Upper lobe of right lung (tissue), 1 donor: ENCODE measurements at regions not wholly inside any gene's neighbourhood (a gene's known extent, or its start where the extent isn't known, plus 50 kb on each side); places are given as distances from the start of the nearest gene placed in this dataset.

Experiments used
- ATAC-seq: fragments of 200-7000 bp; cut with Tn5 transposase; one replicate; pipeline ENCODE4 v1.9.1; 2020; ENCODE audit warnings: mild to moderate bottlenecking, moderate library complexity
- DNase-seq: peaks from one replicate; pipeline ENCODE4 v3.0.0-alpha.2; 2020
- H3K27ac ChIP-seq: fragments of 200-600 bp; one replicate; pipeline ENCODE4 v1.8.0; 2022
- H3K27me3 ChIP-seq: fragments of 200-600 bp; one replicate; pipeline ENCODE4 v1.8.0; 2022; ENCODE audit warnings: mild to moderate bottlenecking
- H3K36me3 ChIP-seq: fragments of 200-600 bp; one replicate; pipeline ENCODE4 v1.8.0; 2022
- H3K4me1 ChIP-seq: fragments of 200-600 bp; one replicate; pipeline ENCODE4 v1.8.0; 2022
- H3K4me3 ChIP-seq: fragments of 200-600 bp; one replicate; pipeline ENCODE4 v1.8.0; 2022; ENCODE audit warnings: mild to moderate bottlenecking
- H3K9me3 ChIP-seq: fragments of 200-600 bp; one replicate; pipeline ENCODE4 v1.8.0; 2022
- intact Hi-C: fragments of 100-400 bp; cut with DNase I; formaldehyde crosslinking; loops from one replicate; pipeline ENCODE4 v1.11.0; 2022
- TF ChIP-seq, protein P1 (sequence below): fragments of 200-600 bp; IDR thresholded peaks from one replicate; pipeline ENCODE4 v1.8.0; 2022; ENCODE audit warnings: antibody characterized with exemption
- donor health status: DM: no; HTN: yes; CAD: no; lungs with severe emphysema.

DNA sequence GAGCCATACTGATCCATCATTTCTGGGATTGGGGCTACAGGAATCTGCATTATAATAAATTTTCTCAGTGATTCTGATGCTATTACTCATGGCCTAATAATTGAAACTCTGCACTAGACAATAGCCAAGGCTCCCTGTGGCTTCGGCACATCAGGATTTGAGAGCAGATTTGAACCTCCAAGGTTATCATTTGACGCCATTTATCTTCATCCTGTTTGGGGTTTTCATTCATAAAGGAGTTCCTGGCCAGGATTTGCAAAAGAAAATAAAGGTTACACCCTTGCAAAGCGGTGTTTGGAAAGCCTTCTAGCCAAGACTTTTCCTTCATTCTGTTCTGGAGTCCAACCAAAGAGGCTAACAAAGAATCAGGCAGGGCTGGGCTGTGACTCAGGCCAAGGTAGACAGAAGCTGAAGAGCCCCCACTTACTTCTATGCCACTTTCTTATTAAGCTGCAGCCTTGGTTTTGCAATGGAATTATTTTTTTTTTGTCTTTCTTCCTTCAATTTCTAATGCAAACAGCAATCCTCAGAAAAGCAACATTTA is 330.1 kb downstream of the DHX35 start:
- DNase-seq, result no peak

DNA sequence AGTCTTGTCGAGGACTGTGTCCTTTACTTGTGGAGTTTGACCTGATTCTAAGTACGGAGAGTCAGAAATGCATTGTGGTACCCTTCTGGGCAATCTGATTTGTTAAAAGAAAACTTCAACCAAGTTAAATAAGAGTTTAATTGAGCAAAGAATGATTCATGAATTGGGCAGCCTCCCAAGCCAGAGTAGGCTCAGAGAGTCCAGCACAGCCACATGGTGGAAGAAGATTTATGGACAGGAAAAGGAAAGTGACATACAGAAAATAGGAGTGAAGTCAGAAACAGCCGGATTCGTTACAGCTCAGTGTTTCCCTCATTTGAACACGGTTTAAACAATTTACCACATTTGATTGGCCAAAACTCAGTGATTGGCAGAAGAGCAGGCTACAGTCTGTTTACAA is 329.2 kb downstream of the DHX35 start:
- no peaks in the 10 kb centered on the region for H3K4me1 ChIP-seq
- ATAC-seq, result no peak
- DNase-seq, result no peak
- H3K27me3 ChIP-seq, result no peaks in the 10 kb centered on the region
- TF ChIP-seq, protein P1, sequence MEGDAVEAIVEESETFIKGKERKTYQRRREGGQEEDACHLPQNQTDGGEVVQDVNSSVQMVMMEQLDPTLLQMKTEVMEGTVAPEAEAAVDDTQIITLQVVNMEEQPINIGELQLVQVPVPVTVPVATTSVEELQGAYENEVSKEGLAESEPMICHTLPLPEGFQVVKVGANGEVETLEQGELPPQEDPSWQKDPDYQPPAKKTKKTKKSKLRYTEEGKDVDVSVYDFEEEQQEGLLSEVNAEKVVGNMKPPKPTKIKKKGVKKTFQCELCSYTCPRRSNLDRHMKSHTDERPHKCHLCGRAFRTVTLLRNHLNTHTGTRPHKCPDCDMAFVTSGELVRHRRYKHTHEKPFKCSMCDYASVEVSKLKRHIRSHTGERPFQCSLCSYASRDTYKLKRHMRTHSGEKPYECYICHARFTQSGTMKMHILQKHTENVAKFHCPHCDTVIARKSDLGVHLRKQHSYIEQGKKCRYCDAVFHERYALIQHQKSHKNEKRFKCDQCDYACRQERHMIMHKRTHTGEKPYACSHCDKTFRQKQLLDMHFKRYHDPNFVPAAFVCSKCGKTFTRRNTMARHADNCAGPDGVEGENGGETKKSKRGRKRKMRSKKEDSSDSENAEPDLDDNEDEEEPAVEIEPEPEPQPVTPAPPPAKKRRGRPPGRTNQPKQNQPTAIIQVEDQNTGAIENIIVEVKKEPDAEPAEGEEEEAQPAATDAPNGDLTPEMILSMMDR, result no peak
- no peaks in the 10 kb centered on the region for H3K9me3 ChIP-seq
- intact Hi-C loops, result no loop called here
- no peaks in the 10 kb centered on the region for H3K36me3 ChIP-seq
- H3K4me3 ChIP-seq, result no peak overlapping the region
- no peak overlapping the region for H3K27ac ChIP-seq

More for the DNA sequence above, 330.1 kb downstream of the DHX35 start:
- TF ChIP-seq, protein P1, result no peak
- no peaks in the 10 kb centered on the region for H3K9me3 ChIP-seq
- no peak overlapping the region for H3K27ac ChIP-seq
- no peaks in the 10 kb centered on the region for H3K4me1 ChIP-seq
- no peaks in the 10 kb centered on the region for H3K27me3 ChIP-seq
- no peak overlapping the region for H3K4me3 ChIP-seq
- no peaks in the 10 kb centered on the region for H3K36me3 ChIP-seq
- intact Hi-C loops, result no loop called here
- no peak for ATAC-seq

DNA sequence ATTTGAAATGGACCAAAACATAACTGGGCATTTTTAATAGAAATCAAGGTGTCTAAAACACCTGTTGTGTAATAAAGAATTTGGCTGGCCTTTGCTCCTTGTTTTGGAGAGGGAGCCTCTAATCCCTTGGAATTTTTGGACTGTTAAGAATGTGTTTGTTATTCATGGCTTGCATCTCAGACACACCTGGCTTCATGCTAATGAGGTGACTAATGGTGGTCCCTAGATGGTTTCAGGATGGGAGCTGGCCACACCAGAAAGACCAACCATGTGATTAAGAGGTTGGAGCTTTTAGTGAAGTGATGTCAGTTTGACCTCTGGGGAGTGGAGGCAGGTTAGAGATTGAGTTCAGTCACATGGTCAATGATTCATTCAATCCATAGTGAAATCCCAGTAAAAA is 328.4 kb downstream of the DHX35 start:
- no peaks in the 10 kb centered on the region for H3K27me3 ChIP-seq
- no peak overlapping the region for H3K27ac ChIP-seq
- ATAC-seq (no peak), DNase-seq (no peak)
- H3K36me3 ChIP-seq, result no peaks in the 10 kb centered on the region
- TF ChIP-seq, protein P1, result no peak
- intact Hi-C loops, result no loop called here
- H3K4me3 ChIP-seq, result no peak overlapping the region
- no peaks in the 10 kb centered on the region for H3K9me3 ChIP-seq
- no peaks in the 10 kb centered on the region for H3K4me1 ChIP-seq

DNA sequence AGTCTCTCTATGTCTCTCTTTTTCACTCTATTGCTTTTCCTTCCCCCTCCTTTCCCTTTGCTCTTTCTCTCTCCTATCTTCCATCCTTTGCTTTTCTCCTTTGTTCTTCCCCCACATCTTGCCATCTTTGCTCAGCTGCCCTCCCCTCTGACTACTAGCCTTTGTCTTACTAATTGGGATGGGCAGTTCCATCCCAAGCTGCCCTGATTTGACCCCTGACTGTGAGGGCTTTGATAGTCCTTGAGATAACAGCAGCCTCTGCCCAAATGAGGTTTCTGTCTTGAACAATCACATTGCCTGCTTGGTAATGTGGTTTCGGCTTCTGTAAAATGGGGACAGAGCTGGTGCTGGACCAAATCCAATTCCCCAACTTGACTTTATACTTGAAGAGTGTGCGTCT is 327.7 kb downstream of the DHX35 start:
- intact Hi-C loops, result no loop called here
- no peak for DNase-seq
- H3K4me3 ChIP-seq, result no peak overlapping the region
- TF ChIP-seq, protein P1, result no peak
- H3K4me1 ChIP-seq, result no peaks in the 10 kb centered on the region
- no peaks in the 10 kb centered on the region for H3K36me3 ChIP-seq
- no peaks in the 10 kb centered on the region for H3K9me3 ChIP-seq
- no peak for ATAC-seq
- H3K27ac ChIP-seq, result no peak overlapping the region
- H3K27me3 ChIP-seq, result no peaks in the 10 kb centered on the region

DNA sequence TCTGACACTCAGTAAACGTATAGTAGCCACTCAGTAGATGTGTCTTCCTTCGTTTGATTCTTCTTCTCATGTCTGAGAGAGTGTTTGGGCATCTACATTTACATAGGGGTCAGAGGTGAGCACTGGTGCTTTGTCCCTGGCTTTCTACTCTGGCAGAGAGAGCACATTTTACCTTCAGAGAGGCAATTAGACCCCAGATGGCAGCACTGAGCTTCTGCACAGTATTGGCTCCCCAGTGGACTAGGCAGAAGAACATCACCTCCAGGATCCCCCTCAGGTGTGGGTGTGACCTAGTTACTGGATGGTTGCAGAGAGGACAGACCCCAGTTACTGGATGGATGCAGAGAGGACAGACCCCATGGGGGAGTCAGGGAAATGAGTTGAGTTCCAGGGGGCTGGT is 327.2 kb downstream of the DHX35 start:
- TF ChIP-seq, protein P1, result peak; percentile 20
- Histone ChIP-seq H3K36me3 (no peaks in the 10 kb centered on the region), H3K27ac (no peak overlapping the region), H3K4me1 (no peaks in the 10 kb centered on the region), H3K9me3 (no peaks in the 10 kb centered on the region), H3K27me3 (no peaks in the 10 kb centered on the region), H3K4me3 (no peak overlapping the region)
- DNase-seq, result no peak
- intact Hi-C loops, result no loop called here
- ATAC-seq, result no peak

DNA sequence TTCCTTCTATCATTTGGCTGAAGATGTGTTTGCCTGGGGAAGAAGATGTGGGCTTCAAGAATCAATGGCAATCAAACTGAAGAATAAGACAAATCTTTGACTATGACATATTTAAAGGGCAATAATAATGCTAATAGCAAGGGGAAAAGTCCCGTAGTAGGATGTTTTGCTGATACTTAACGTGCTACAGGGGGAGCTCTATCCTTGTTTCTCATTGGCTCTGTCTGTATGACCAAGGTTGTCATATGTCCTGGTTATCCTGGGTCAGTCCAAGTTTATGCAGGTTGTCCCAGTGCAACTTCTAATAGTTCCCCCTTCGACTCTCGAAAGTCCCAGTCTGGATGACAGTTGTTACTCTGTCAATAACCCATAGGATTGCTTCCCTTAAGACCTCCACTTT is 321.3 kb downstream of the DHX35 start:
- TF ChIP-seq, protein P1, result no peak
- H3K36me3 ChIP-seq, result no peaks in the 10 kb centered on the region
- no peaks in the 10 kb centered on the region for H3K4me1 ChIP-seq
- H3K9me3 ChIP-seq, result no peaks in the 10 kb centered on the region
- H3K27ac ChIP-seq, result no peak overlapping the region
- intact Hi-C loops, result no loop called here
- DNase-seq (no peak), ATAC-seq (no peak)
- no peak overlapping the region for H3K4me3 ChIP-seq
- H3K27me3 ChIP-seq, result no peaks in the 10 kb centered on the region
